ENCODE measurements at regions not wholly inside any gene's neighbourhood (a gene's known extent, or its start where the extent isn't known, plus 50 kb on each side); places are given as distances from the start of the nearest gene placed in this dataset.

DNA sequence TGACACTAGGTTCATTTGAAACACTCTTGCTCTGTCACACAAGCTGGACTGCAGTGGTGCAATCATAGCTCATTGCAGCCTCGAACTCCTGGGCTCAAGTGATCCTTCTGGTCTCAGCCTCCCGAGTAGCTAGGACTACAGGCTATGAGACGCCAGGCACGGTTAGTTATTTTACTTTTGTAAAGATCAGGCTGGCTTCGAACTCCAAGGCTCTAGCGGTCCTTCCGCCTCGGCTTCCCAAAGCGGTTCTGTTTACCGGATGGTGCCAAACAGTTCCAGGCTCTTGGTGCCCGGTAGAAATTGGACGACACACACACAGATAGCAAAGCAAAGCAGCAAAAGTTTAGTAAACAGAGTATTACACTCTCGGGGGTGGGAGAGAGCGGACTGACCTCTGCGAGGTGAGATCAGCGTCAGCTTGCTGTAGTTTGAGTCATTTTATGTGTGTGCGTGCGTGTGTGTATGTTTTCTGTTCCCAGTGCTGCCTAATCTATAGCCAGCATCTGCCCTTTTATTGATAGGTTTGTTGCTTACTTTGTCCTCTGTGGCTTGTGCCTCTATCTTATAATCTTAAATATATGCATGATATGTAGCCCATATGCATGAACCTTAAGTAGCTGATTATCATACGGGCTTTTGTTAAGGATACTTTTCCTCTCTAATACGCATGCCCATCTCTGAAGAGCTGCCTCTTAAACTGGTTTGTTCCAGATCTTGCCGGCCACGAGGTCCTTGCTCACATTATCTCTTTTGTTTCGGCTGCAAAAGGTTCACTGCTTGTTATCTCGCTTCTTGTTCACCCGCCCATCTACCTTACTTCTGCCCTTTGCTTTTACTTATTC lies 75.2 kb downstream of the OR2B2 start (continued):
- 0 out of 2 replicates have a peak, but pooled peaks have one; percentile 9 for TF ChIP-seq PLSCR1 (CRISPR knock-in tag; IDR thresholded peaks at IDR 0.05; ENCODE audit: borderline replicate concordance)
- peak; percentile 64; the same call in 1 of the 2 replicates for TF ChIP-seq TMF1 (CRISPR knock-in tag; IDR thresholded peaks at IDR 0.05; ENCODE audit: low read depth)
- no peak; the same call in 1 of the 2 replicates for TF ChIP-seq RFXANK (CRISPR knock-in tag; IDR thresholded peaks at IDR 0.05)
- peak; percentile 70; the same call in 1 of the 2 replicates for TF ChIP-seq ZNF430 (CRISPR knock-in tag; IDR thresholded peaks at IDR 0.05)
- TF ChIP-seq ZNF232 (CRISPR knock-in tag; IDR thresholded peaks at IDR 0.05; ENCODE audit: borderline replicate concordance) = peak; percentile 18
- 0 out of 2 replicates have a peak, but pooled peaks have one; percentile 2 for TF ChIP-seq TEAD2 (CRISPR knock-in tag; IDR thresholded peaks at IDR 0.05)
- TF ChIP-seq HNRNPK (IDR thresholded peaks at IDR 0.05; ENCODE audit: low read depth, low read length, poor library complexity, severe bottlenecking) = no peak
- no peak for TF ChIP-seq SP140L (CRISPR knock-in tag; IDR thresholded peaks at IDR 0.05; ENCODE audit: borderline replicate concordance)
- TF ChIP-seq ZNF619 (CRISPR knock-in tag; IDR thresholded peaks at IDR 0.05) = no peak; the same call in 1 of the 2 replicates
- no peak for TF ChIP-seq FUBP1 (CRISPR knock-in tag; IDR thresholded peaks at IDR 0.05; ENCODE audit: borderline replicate concordance)
- peak; percentile 24; the same call in 1 of the 2 replicates for TF ChIP-seq IRX3 (CRISPR knock-in tag; IDR thresholded peaks at IDR 0.05; ENCODE audit: borderline replicate concordance, low read depth)
- no peak for TF ChIP-seq TCF12 (IDR thresholded peaks at IDR 0.05)
- no peak for TF ChIP-seq TCF12 (CRISPR knock-in tag; IDR thresholded peaks at IDR 0.05)
- TF ChIP-seq, protein P1, sequence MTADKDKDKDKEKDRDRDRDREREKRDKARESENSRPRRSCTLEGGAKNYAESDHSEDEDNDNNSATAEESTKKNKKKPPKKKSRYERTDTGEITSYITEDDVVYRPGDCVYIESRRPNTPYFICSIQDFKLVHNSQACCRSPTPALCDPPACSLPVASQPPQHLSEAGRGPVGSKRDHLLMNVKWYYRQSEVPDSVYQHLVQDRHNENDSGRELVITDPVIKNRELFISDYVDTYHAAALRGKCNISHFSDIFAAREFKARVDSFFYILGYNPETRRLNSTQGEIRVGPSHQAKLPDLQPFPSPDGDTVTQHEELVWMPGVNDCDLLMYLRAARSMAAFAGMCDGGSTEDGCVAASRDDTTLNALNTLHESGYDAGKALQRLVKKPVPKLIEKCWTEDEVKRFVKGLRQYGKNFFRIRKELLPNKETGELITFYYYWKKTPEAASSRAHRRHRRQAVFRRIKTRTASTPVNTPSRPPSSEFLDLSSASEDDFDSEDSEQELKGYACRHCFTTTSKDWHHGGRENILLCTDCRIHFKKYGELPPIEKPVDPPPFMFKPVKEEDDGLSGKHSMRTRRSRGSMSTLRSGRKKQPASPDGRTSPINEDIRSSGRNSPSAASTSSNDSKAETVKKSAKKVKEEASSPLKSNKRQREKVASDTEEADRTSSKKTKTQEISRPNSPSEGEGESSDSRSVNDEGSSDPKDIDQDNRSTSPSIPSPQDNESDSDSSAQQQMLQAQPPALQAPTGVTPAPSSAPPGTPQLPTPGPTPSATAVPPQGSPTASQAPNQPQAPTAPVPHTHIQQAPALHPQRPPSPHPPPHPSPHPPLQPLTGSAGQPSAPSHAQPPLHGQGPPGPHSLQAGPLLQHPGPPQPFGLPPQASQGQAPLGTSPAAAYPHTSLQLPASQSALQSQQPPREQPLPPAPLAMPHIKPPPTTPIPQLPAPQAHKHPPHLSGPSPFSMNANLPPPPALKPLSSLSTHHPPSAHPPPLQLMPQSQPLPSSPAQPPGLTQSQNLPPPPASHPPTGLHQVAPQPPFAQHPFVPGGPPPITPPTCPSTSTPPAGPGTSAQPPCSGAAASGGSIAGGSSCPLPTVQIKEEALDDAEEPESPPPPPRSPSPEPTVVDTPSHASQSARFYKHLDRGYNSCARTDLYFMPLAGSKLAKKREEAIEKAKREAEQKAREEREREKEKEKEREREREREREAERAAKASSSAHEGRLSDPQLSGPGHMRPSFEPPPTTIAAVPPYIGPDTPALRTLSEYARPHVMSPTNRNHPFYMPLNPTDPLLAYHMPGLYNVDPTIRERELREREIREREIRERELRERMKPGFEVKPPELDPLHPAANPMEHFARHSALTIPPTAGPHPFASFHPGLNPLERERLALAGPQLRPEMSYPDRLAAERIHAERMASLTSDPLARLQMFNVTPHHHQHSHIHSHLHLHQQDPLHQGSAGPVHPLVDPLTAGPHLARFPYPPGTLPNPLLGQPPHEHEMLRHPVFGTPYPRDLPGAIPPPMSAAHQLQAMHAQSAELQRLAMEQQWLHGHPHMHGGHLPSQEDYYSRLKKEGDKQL (CRISPR knock-in tag; IDR thresholded peaks at IDR 0.05; ENCODE audit: low read depth) = no peak
- TF ChIP-seq SPEN (CRISPR knock-in tag; IDR thresholded peaks at IDR 0.05; ENCODE audit: low read depth) = peak; percentile 57; the same call in 1 of the 2 replicates
- no peak for TF ChIP-seq ZFYVE20 (CRISPR knock-in tag; IDR thresholded peaks at IDR 0.05; ENCODE audit: borderline replicate concordance, low read depth)
- TF ChIP-seq ZFP62 (CRISPR knock-in tag; IDR thresholded peaks at IDR 0.05) = no peak
- TF ChIP-seq MIXL1 (CRISPR knock-in tag; IDR thresholded peaks at IDR 0.05) = 0 out of 2 replicates have a peak, but pooled peaks have one; percentile 20
- no peak for TF ChIP-seq ZNF234 (CRISPR knock-in tag; conservative IDR thresholded peaks at IDR 0.05)
- peak; percentile 24; the same call in 1 of the 2 replicates for TF ChIP-seq YEATS4 (CRISPR knock-in tag; IDR thresholded peaks at IDR 0.05; ENCODE audit: borderline replicate concordance)
- 0 out of 2 replicates have a peak, but pooled peaks have one; percentile 16 for TF ChIP-seq NFKBIZ (CRISPR knock-in tag; IDR thresholded peaks at IDR 0.05)

Data from HepG2 (cell line).